Ascending aorta (tissue), 2 donors: ENCODE measurements at regions not wholly inside any gene's neighbourhood (a gene's known extent, or its start where the extent isn't known, plus 50 kb on each side); places are given as distances from the start of the nearest gene placed in this dataset.
"Not testable (repeated sequence)": the region's sequence is repeated elsewhere in the genome, so short reads cannot be mapped to it uniquely, and the experiment has no call there.

ENCODE experiments used
- DNase-seq, 2 donors: peaks; one replicate each; pipeline ENCODE4 v3.0.0-alpha.2; 2019; ENCODE audit warnings: low spot score in 2 of 2
- H3K27ac ChIP-seq, 2 donors: fragments of 200-600 bp; sonication (generic); one replicate each; pipeline ENCODE4 v1.5.1; 2016 to 2017; ENCODE audit warnings: mild to moderate bottlenecking in 1 of 2
- H3K27me3 ChIP-seq: fragments of 200-600 bp; sonication (generic); one replicate; pipeline ENCODE4 v1.5.1; 2017
- H3K36me3 ChIP-seq, 2 donors: fragments of 200-600 bp; sonication (generic); one replicate each; pipeline ENCODE4 v1.5.1; 2016
- H3K4me1 ChIP-seq, 2 donors: fragments of 200-600 bp; sonication (generic); one replicate each; pipeline ENCODE4 v1.5.1; 2016 to 2017; ENCODE audit warnings: mild to moderate bottlenecking in 1 of 2
- H3K4me3 ChIP-seq, 2 donors: fragments of 200-600 bp; sonication (generic); one replicate each; pipeline ENCODE4 v1.5.1; 2016 to 2017; ENCODE audit warnings: mild to moderate bottlenecking in 1 of 2
- H3K9me3 ChIP-seq, 2 donors: fragments of 200-600 bp; sonication (generic); one replicate each; pipeline ENCODE4 v1.5.1; 2016
- CTCF ChIP-seq, 3 experiments: fragments of 200-600 bp in 2 of 3; fragments of 450-650 bp in 1 of 3; sonication (generic) in 2 of 3; IDR thresholded peaks; one replicate each; pipeline ENCODE4 v1.5.1; 2016 to 2019; ENCODE audit warnings: antibody characterized with exemption in 3 of 3, mild to moderate bottlenecking in 1 of 3, moderate library complexity in 1 of 3
- intact Hi-C: fragments of 100-400 bp; cut with DNase I; formaldehyde crosslinking; loops from one replicate; pipeline ENCODE4 v1.15.1; 2023

GRCh38 chr16:79988721-79989220 lies 388.2 kb upstream of the MAF start:
- Histone ChIP-seq H3K27ac (no peak overlapping the region), H3K36me3 (no peaks in the 10 kb centered on the region), H3K27me3 (no peaks in the 10 kb centered on the region), H3K4me3 (no peak overlapping the region), H3K9me3 (no peaks in the 10 kb centered on the region), H3K4me1 (no peaks in the 10 kb centered on the region)
- no peak for DNase-seq
- intact Hi-C loops, result no loop called here
- no peak for TF ChIP-seq CTCF (IDR thresholded peaks at IDR 0.05)

- no peaks in the 10 kb centered on the region for H3K9me3 ChIP-seq
- no peak overlapping the region for H3K4me3 ChIP-seq
- no peak for TF ChIP-seq CTCF (IDR thresholded peaks at IDR 0.05)
- no peaks in the 10 kb centered on the region for H3K4me1 ChIP-seq
- H3K36me3 ChIP-seq, result no peaks in the 10 kb centered on the region
- H3K27ac ChIP-seq, result no peak overlapping the region
- DNase-seq, result no peak
- H3K27me3 ChIP-seq, result no peaks in the 10 kb centered on the region
- intact Hi-C loops, result no loop called here
These were observed 387.6 kb upstream of the MAF start for GRCh38 chr16:79988089-79988488.

GRCh38 chr16:79986352-79986751 lies 385.8 kb upstream of the MAF start:
- no peak for DNase-seq
- no peak overlapping the region for H3K27ac ChIP-seq
- no peaks in the 10 kb centered on the region for H3K9me3 ChIP-seq
- no peaks in the 10 kb centered on the region for H3K4me1 ChIP-seq
- no peaks in the 10 kb centered on the region for H3K27me3 ChIP-seq
- no peaks in the 10 kb centered on the region for H3K36me3 ChIP-seq
- intact Hi-C loops, result no loop called here
- no peak for TF ChIP-seq CTCF (IDR thresholded peaks at IDR 0.05)
- H3K4me3 ChIP-seq, result no peak overlapping the region

GRCh38 chr16:79985606-79986005 lies 385.1 kb upstream of the MAF start:
- no peak for DNase-seq
- Histone ChIP-seq H3K4me1 (no peaks in the 10 kb centered on the region), H3K36me3 (no peaks in the 10 kb centered on the region), H3K27ac (no peak overlapping the region), H3K9me3 (no peaks in the 10 kb centered on the region), H3K27me3 (no peaks in the 10 kb centered on the region), H3K4me3 (no peak overlapping the region)
- TF ChIP-seq CTCF (IDR thresholded peaks at IDR 0.05), result no peak
- intact Hi-C loops, result no loop called here

GRCh38 chr16:79984149-79984548 lies 383.6 kb upstream of the MAF start:
- DNase-seq, H3K27ac ChIP-seq, H3K36me3 ChIP-seq, H3K27me3 ChIP-seq, H3K9me3 ChIP-seq, intact Hi-C loops, H3K4me3 ChIP-seq, H3K4me1 ChIP-seq: not testable (repeated sequence)

- H3K36me3 ChIP-seq, result no peaks in the 10 kb centered on the region
- no peaks in the 10 kb centered on the region for H3K9me3 ChIP-seq
- H3K27ac ChIP-seq, result no peak overlapping the region
- H3K4me3 ChIP-seq, result no peak overlapping the region
- no peak for TF ChIP-seq CTCF (IDR thresholded peaks at IDR 0.05)
- intact Hi-C loops, result no loop called here
- H3K4me1 ChIP-seq, result no peaks in the 10 kb centered on the region
- no peak for DNase-seq
- H3K27me3 ChIP-seq, result no peaks in the 10 kb centered on the region
These were observed 382.3 kb upstream of the MAF start for GRCh38 chr16:79982862-79983261.
